SK-N-SH (cell line): ENCODE measurements at regions not wholly inside any gene's neighbourhood (a gene's known extent, or its start where the extent isn't known, plus 50 kb on each side); places are given as distances from the start of the nearest gene placed in this dataset.

Experiments
- CTCF ChIA-PET: fragments of 300-600, 350-600 bp; formaldehyde crosslinking; extraction: SDS; loops from one replicate; lab custom pipeline; 2021; lab: Yijun Ruan, JAX
- POLR2A ChIA-PET: fragments of 350-600 bp; sonication (Branson Sonifier 250); formaldehyde crosslinking; extraction: SDS; loops from one replicate; lab custom pipeline; 2020; ENCODE audit warnings: antibody characterized with exemption, inconsistent platforms; lab: Yijun Ruan, JAX
- DNase-seq: peaks from one replicate; pipeline ENCODE4 v3.0.0; 2012
- H2AFZ ChIP-seq: fragments of 200-600 bp; sonication (generic); 2 replicates; pipeline ENCODE4 v1.8.1; 2016; ENCODE audit warnings: antibody characterized with exemption, mild to moderate bottlenecking, low read depth
- H3F3A ChIP-seq: fragments of 200-600 bp; sonication (generic); replicated peaks from 2 replicates; pipeline ENCODE3; 2016; ENCODE audit warnings: antibody characterized with exemption, mild to moderate bottlenecking; ENCODE audit not compliant: insufficient read depth
- H3K27ac ChIP-seq, 2 experiments: fragments of 200-500 bp in 1 of 2; fragments of 200-600 bp in 1 of 2; sonication (Bioruptor generic) in 1 of 2; sonication (generic), shearing (Covaris generic) in 1 of 2; 2 replicates each; pipeline versions ENCODE4 v1.5.1 to v1.6.1; 2014 to 2016; ENCODE audit warnings: low read depth in 2 of 2, inconsistent platforms in 1 of 2, low read length in 1 of 2, mild to moderate bottlenecking in 1 of 2, mixed read lengths in 1 of 2
- H3K27me3 ChIP-seq: fragments of 200-600 bp; sonication (generic), shearing (Covaris generic); 2 replicates; pipeline ENCODE4 v1.6.1; 2016; ENCODE audit warnings: mixed run types; ENCODE audit not compliant: insufficient read depth
- H3K36me3 ChIP-seq, 2 experiments: fragments of 200-500 bp in 1 of 2; fragments of 200-600 bp in 1 of 2; sonication (Bioruptor generic) in 1 of 2; sonication (generic) in 1 of 2; replicated peaks in 1 of 2; 2 replicates each; pipeline versions ENCODE3 to v1.5.1; 2014 to 2016; ENCODE audit warnings: low read length in 1 of 2, mild to moderate bottlenecking in 1 of 2; ENCODE audit not compliant: insufficient read depth in 2 of 2, control insufficient read depth in 1 of 2
- H3K4me1 ChIP-seq, 2 experiments: fragments of 200-500 bp in 1 of 2; fragments of 200-600 bp in 1 of 2; sonication (Bioruptor generic) in 1 of 2; sonication (generic), shearing (Covaris generic) in 1 of 2; 2 replicates each; pipeline versions ENCODE4 v1.5.1 to v1.6.1; 2014 to 2016; ENCODE audit warnings: low read depth in 1 of 2, low read length in 1 of 2, mixed run types in 1 of 2; ENCODE audit not compliant: insufficient read depth in 2 of 2, control insufficient read depth in 1 of 2
- H3K4me2 ChIP-seq: fragments of 200-600 bp; sonication (generic), shearing (Covaris generic); 2 replicates; pipeline ENCODE4 v1.6.1; 2017; ENCODE audit warnings: mixed run types
- H3K4me3 ChIP-seq, 2 experiments: fragments of 200-500 bp in 1 of 2; fragments of 200-600 bp in 1 of 2; sonication (Bioruptor generic) in 1 of 2; sonication (generic), shearing (Covaris generic) in 1 of 2; 2 replicates each; pipeline versions ENCODE4 v1.5.1 to v1.8.1; 2014 to 2016; ENCODE audit warnings: low read depth in 2 of 2, inconsistent platforms in 1 of 2, low read length in 1 of 2, mild to moderate bottlenecking in 1 of 2, mixed read lengths in 1 of 2, moderate library complexity in 1 of 2
- H3K79me2 ChIP-seq: fragments of 200-600 bp; sonication (generic); 2 replicates; pipeline ENCODE4 v1.8.1; 2017; ENCODE audit warnings: mild to moderate bottlenecking; ENCODE audit not compliant: insufficient read depth
- H3K9ac ChIP-seq: fragments of 200-600 bp; sonication (generic); 2 replicates; pipeline ENCODE4 v1.6.1; 2017; ENCODE audit warnings: mixed run types
- H3K9me2 ChIP-seq: fragments of 200-600 bp; sonication (generic); 2 replicates; pipeline ENCODE4 v1.6.1; 2017; ENCODE audit warnings: mixed run types
- H3K9me3 ChIP-seq: fragments of 200-600 bp; sonication (generic); 2 replicates; pipeline ENCODE4 v1.6.1; 2017; ENCODE audit warnings: mixed run types, mild to moderate bottlenecking, moderate library complexity
- H4K20me1 ChIP-seq: fragments of 200-600 bp; sonication (generic); 2 replicates; pipeline ENCODE4 v1.6.1; 2017; ENCODE audit warnings: mild to moderate bottlenecking, mixed run types; ENCODE audit not compliant: insufficient read depth
- CHD2 ChIP-seq: fragments of 150-350 bp; IDR thresholded peaks from 2 replicates; pipeline ENCODE4 v1.6.1; 2018; ENCODE audit warnings: low read length; ENCODE audit not compliant: partially characterized antibody
- ELF1 ChIP-seq: IDR thresholded peaks from 2 replicates; pipeline ENCODE4 v1.4.0; 2012
- EP300 ChIP-seq, 2 experiments: IDR thresholded peaks; 2 replicates each; pipeline versions ENCODE4 v1.4.0 to v1.6.1; 2012; ENCODE audit warnings: borderline replicate concordance in 1 of 2, low read depth in 1 of 2, low read length in 1 of 2
- FOSL2 ChIP-seq: IDR thresholded peaks from 2 replicates; pipeline ENCODE4 v1.4.0; 2012; ENCODE audit warnings: low read depth, mild to moderate bottlenecking, moderate library complexity, borderline replicate concordance
- FOXJ3 ChIP-seq: sonication (generic); formaldehyde crosslinking; IDR thresholded peaks from 2 replicates; pipeline ENCODE4 v1.5.1; 2020; ENCODE audit warnings: mild to moderate bottlenecking, missing genetic modification reagents
- GATA2 ChIP-seq: sonication (generic); formaldehyde crosslinking; IDR thresholded peaks from 2 replicates; pipeline ENCODE4 v1.5.0; 2020; ENCODE audit warnings: mild to moderate bottlenecking, missing genetic modification reagents
- IRF3 ChIP-seq: fragments of 150-350 bp; IDR thresholded peaks from 2 replicates; pipeline ENCODE4 v1.6.1; 2016; ENCODE audit warnings: mild to moderate bottlenecking, low read depth, low read length
- JUND ChIP-seq: IDR thresholded peaks from 2 replicates; pipeline ENCODE4 v1.4.0; 2012
- NFIC ChIP-seq: IDR thresholded peaks from 2 replicates; pipeline ENCODE4 v1.4.0; 2012; ENCODE audit warnings: borderline replicate concordance
- PBX3 ChIP-seq: IDR thresholded peaks from 2 replicates; pipeline ENCODE4; 2012
- RCOR1 ChIP-seq: fragments of 150-350 bp; IDR thresholded peaks from 2 replicates; pipeline ENCODE4 v1.6.1; 2017; ENCODE audit warnings: antibody characterized with exemption, low read length
- REST ChIP-seq: IDR thresholded peaks from 2 replicates; pipeline ENCODE4 v1.6.1; 2012; ENCODE audit warnings: mild to moderate bottlenecking, low read depth, low read length, moderate library complexity
- SMC3 ChIP-seq: IDR thresholded peaks from 2 replicates; pipeline ENCODE4 v1.6.1; 2012; ENCODE audit warnings: low read depth, low read length, improper control_type of control experiment
- TCF12 ChIP-seq: IDR thresholded peaks from 2 replicates; pipeline ENCODE4 v1.4.0; 2012
- USF1 ChIP-seq: IDR thresholded peaks from 2 replicates; pipeline ENCODE4 v1.4.0; 2012; ENCODE audit warnings: low read depth, borderline replicate concordance
- USF2 ChIP-seq: fragments of 150-350 bp; IDR thresholded peaks from 2 replicates; pipeline ENCODE4 v1.6.1; 2017; ENCODE audit warnings: antibody characterized with exemption, low read length, low read depth, borderline replicate concordance
- YY1 ChIP-seq: IDR thresholded peaks from 2 replicates; pipeline ENCODE4 v1.4.0; 2012; ENCODE audit warnings: low read depth, mild to moderate bottlenecking
- ZBTB33 ChIP-seq: IDR thresholded peaks from 2 replicates; pipeline ENCODE4 v1.4.0; 2012; ENCODE audit warnings: low read depth, borderline replicate concordance
- WGBS: methylation state at CpG from one replicate; pipeline ENCODE4 v1.1.6; 2017; ENCODE audit warnings: low lambda C conversion rate; 5-methylcytosine and 5-hydroxymethylcytosine counted together

GRCh38 chr14:28612414-28612813, 154.2 kb upstream of the FOXG1 start (continued):
- TF ChIP-seq ZBTB33, result no peak
- TF ChIP-seq USF2, result no peak

- no peaks in the 10 kb centered on the region for H3K9me3 ChIP-seq
- WGBS, result 3% methylated on average over 3 of the region's 3 CpGs
- no peak overlapping the region for H3K4me3 ChIP-seq
- H3K27me3 ChIP-seq, result peaks cover 9% of the 10 kb centered on the region; the same call in 1 of the 2 replicates
- H3K27ac ChIP-seq, result no peak overlapping the region
- H3K4me2 ChIP-seq, result no peak overlapping the region
- no peaks in the 10 kb centered on the region for H3F3A ChIP-seq
- no peak overlapping the region for H2AFZ ChIP-seq
- no peaks in the 10 kb centered on the region for H3K36me3 ChIP-seq
- CTCF ChIA-PET, result no interaction called here
- H3K9me2 ChIP-seq, result no peaks in the 10 kb centered on the region
- H3K9ac ChIP-seq, result no peak overlapping the region
- TF ChIP-seq RCOR1 (no peak), CHD2 (no peak), IRF3 (no peak), YY1 (no peak), SMC3 (no peak), PBX3 (no peak), GATA2 (CRISPR knock-in tag) (no peak), USF2 (no peak), TCF12 (no peak), FOSL2 (no peak), ELF1 (no peak), FOXJ3 (CRISPR knock-in tag) (no peak), EP300 (IDR thresholded peaks at IDR 0.05; ENCODE audit: borderline replicate concordance in 1 of 2, low read depth in 1 of 2, low read length in 1 of 2) (no peak), REST (no peak), USF1 (no peak), NFIC (no peak), JUND (no peak)
- POLR2A ChIA-PET, result no interaction called here
- H4K20me1 ChIP-seq, result no peaks in the 10 kb centered on the region
- H3K4me1 ChIP-seq, result no peaks in the 10 kb centered on the region
- no peaks in the 10 kb centered on the region for H3K79me2 ChIP-seq
- DNase-seq, result no peak
Measured at GRCh38 chr14:28613532-28613931, 153.1 kb upstream of the FOXG1 start.
